CD8-positive, alpha-beta memory T cell (primary cell): ENCODE measurements at regions not wholly inside any gene's neighbourhood (a gene's known extent, or its start where the extent isn't known, plus 50 kb on each side); places are given as distances from the start of the nearest gene placed in this dataset.

Experiments used
- CTCF ChIA-PET: fragments of 350-600 bp; sonication (Branson Sonifier 250); formaldehyde crosslinking; loops from one replicate; lab custom pipeline; 2021; ENCODE audit warnings: antibody characterized with exemption; lab: Charles Lee
- POLR2A ChIA-PET: fragments of 350-600 bp; sonication (Branson Sonifier 250); formaldehyde crosslinking; loops from one replicate; lab custom pipeline; 2021; ENCODE audit warnings: antibody characterized with exemption; lab: Charles Lee
- DNase-seq, 5 donors: peaks; one replicate each; pipeline versions ENCODE4 v3.0.0 to v3.0.0-alpha.2; 2020 to 2022; ENCODE audit warnings: mixed read lengths in 1 of 5
- H3K27ac ChIP-seq: one replicate; pipeline ENCODE4 v1.7.0; 2013; ENCODE audit warnings: low read depth, mild to moderate bottlenecking, low read length, moderate library complexity
- H3K27me3 ChIP-seq: 2 replicates; pipeline ENCODE4 v1.7.0; 2013; ENCODE audit warnings: low read length, mild to moderate bottlenecking; ENCODE audit not compliant: insufficient read depth, poor library complexity, severe bottlenecking
- H3K36me3 ChIP-seq: 2 replicates; pipeline ENCODE4 v1.7.0; 2013; ENCODE audit warnings: mild to moderate bottlenecking, low read length, moderate library complexity; ENCODE audit not compliant: insufficient read depth
- H3K4me1 ChIP-seq: 2 replicates; pipeline ENCODE4 v1.7.0; 2013; ENCODE audit warnings: mild to moderate bottlenecking, low read length, moderate library complexity; ENCODE audit not compliant: insufficient read depth
- H3K4me3 ChIP-seq: 2 replicates; pipeline ENCODE4 v1.7.0; 2013; ENCODE audit warnings: mild to moderate bottlenecking, low read length
- H3K9me3 ChIP-seq: 2 replicates; pipeline ENCODE4 v1.7.0; 2013; ENCODE audit warnings: mild to moderate bottlenecking, low read length
- H3K27ac Mint-ChIP-seq, 8 donors: one replicate each; pipeline ENCODE4 v1.8.0; 2020 to 2021; ENCODE audit warnings: mixed read lengths in 8 of 8, mild to moderate bottlenecking in 6 of 8, inconsistent platforms in 3 of 8, moderate library complexity in 3 of 8
- H3K27me3 Mint-ChIP-seq, 2 donors: one replicate each; pipeline ENCODE4 v1.8.0; 2020 to 2021; ENCODE audit warnings: mixed read lengths in 2 of 2, mild to moderate bottlenecking in 1 of 2, moderate library complexity in 1 of 2
- H3K36me3 Mint-ChIP-seq, 3 donors: one replicate each; pipeline ENCODE4 v1.8.0; 2020 to 2021; ENCODE audit warnings: mixed read lengths in 3 of 3, inconsistent platforms in 1 of 3, mild to moderate bottlenecking in 1 of 3
- H3K4me1 Mint-ChIP-seq, 3 donors: one replicate each; pipeline ENCODE4 v1.8.0; 2020 to 2021; ENCODE audit warnings: mixed read lengths in 3 of 3, inconsistent platforms in 1 of 3, mild to moderate bottlenecking in 1 of 3
- H3K4me3 Mint-ChIP-seq, 7 donors: one replicate each; pipeline ENCODE4 v1.8.0; 2020 to 2021; ENCODE audit warnings: mixed read lengths in 7 of 7, mild to moderate bottlenecking in 6 of 7, moderate library complexity in 4 of 7, inconsistent platforms in 2 of 7
- H3K9me3 Mint-ChIP-seq, 5 donors: one replicate each; pipeline ENCODE4 v1.8.0; 2020 to 2022; ENCODE audit warnings: mixed read lengths in 5 of 5, mild to moderate bottlenecking in 3 of 5, moderate library complexity in 2 of 5, inconsistent platforms in 1 of 5

- Mint-ChIP-seq H3K9me3 (peaks cover 1 to 12% (median 7%) of the 10 kb centered on the region in 5 donors), H3K27me3 (peaks cover 9 to 14% of the 10 kb centered on the region in 2 donors), H3K4me3 (no peak overlapping the region), H3K36me3 (peaks cover 0 to 2% (median 0%) of the 10 kb centered on the region in 3 donors), H3K4me1 (no peaks in the 10 kb centered on the region), H3K27ac (no peak overlapping the region)
- ChIA-PET CTCF (no interaction called here), POLR2A (no interaction called here)
- H3K36me3 ChIP-seq, result no peaks in the 10 kb centered on the region
- no peaks in the 10 kb centered on the region for H3K4me1 ChIP-seq
- H3K27me3 ChIP-seq, result no peaks in the 10 kb centered on the region
- H3K9me3 ChIP-seq, result peaks cover 4% of the 10 kb centered on the region
- H3K27ac ChIP-seq, result no peak overlapping the region
- H3K4me3 ChIP-seq, result no peak overlapping the region
- no peak for DNase-seq
Measured at GRCh38 chr12:70150230-70150629, 93.0 kb upstream of the CNOT2 start.

DNA sequence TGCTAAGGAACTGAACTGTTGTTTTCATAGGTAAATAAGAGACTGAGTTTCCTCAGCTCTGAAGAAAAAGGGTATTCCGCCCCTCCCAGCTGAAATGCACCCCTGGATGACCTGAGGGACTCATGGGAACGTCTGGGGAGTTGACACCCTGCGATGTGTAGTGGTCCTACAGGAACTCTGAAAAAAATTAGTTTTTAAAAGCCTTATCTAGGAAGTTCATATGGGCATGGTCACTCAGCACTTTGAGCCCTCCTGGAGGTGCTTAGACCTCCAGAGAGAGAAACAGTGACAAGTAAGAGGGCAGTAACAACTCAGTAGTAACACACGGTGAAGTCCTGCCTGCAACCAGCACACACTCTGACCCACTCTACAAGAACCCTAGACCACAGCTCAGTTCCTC, 91.2 kb upstream of the CNOT2 start:
- Mint-ChIP-seq H3K9me3 (peaks cover 6 to 20% (median 8%) of the 10 kb centered on the region in 5 donors), H3K36me3 (peaks cover 0 to 2% (median 0%) of the 10 kb centered on the region in 3 donors), H3K4me1 (no peaks in the 10 kb centered on the region), H3K27me3 (peaks cover 2 to 14% of the 10 kb centered on the region in 2 donors), H3K27ac (no peak overlapping the region), H3K4me3 (no peak overlapping the region)
- no peaks in the 10 kb centered on the region for H3K36me3 ChIP-seq
- no peak overlapping the region for H3K4me3 ChIP-seq
- CTCF ChIA-PET, result no interaction called here
- H3K4me1 ChIP-seq, result no peaks in the 10 kb centered on the region
- no peaks in the 10 kb centered on the region for H3K27me3 ChIP-seq
- POLR2A ChIA-PET, result no interaction called here
- DNase-seq, result no peak
- peaks cover 4% of the 10 kb centered on the region for H3K9me3 ChIP-seq
- H3K27ac ChIP-seq, result no peak overlapping the region

GRCh38 chr12:70154087-70154638, 89.1 kb upstream of the CNOT2 start:
- Histone ChIP-seq H3K4me1 (no peaks in the 10 kb centered on the region), H3K4me3 (no peak overlapping the region), H3K27me3 (no peaks in the 10 kb centered on the region), H3K36me3 (no peaks in the 10 kb centered on the region), H3K9me3 (peaks cover 4% of the 10 kb centered on the region), H3K27ac (no peak overlapping the region)
- peaks cover 11 to 12% of the 10 kb centered on the region in 2 donors for H3K27me3 Mint-ChIP-seq
- CTCF ChIA-PET, result no interaction called here
- no peaks in the 10 kb centered on the region for H3K4me1 Mint-ChIP-seq
- H3K27ac Mint-ChIP-seq, result no peak overlapping the region
- DNase-seq, result no peak
- peaks cover 0 to 9% (median 2%) of the 10 kb centered on the region in 3 donors for H3K36me3 Mint-ChIP-seq
- no peak overlapping the region for H3K4me3 Mint-ChIP-seq
- POLR2A ChIA-PET, result no interaction called here
- H3K9me3 Mint-ChIP-seq, result peaks cover 12 to 27% (median 22%) of the 10 kb centered on the region in 5 donors

GRCh38 chr12:70154960-70155589, 88.2 kb upstream of the CNOT2 start:
- Mint-ChIP-seq H3K9me3 (peaks cover 12 to 27% (median 27%) of the 10 kb centered on the region in 5 donors), H3K4me3 (no peak overlapping the region), H3K27me3 (peaks cover 12 to 19% of the 10 kb centered on the region in 2 donors), H3K4me1 (no peaks in the 10 kb centered on the region), H3K27ac (no peak overlapping the region), H3K36me3 (peaks cover 0 to 12% (median 2%) of the 10 kb centered on the region in 3 donors)
- Histone ChIP-seq H3K4me1 (no peaks in the 10 kb centered on the region), H3K9me3 (peaks cover 4% of the 10 kb centered on the region), H3K4me3 (no peak overlapping the region), H3K27ac (no peak overlapping the region), H3K27me3 (no peaks in the 10 kb centered on the region), H3K36me3 (no peaks in the 10 kb centered on the region)
- no peak for DNase-seq
- POLR2A ChIA-PET, result no interaction called here
- CTCF ChIA-PET, result no interaction called here

GRCh38 chr12:70157099-70157498, 86.1 kb upstream of the CNOT2 start:
- no peak overlapping the region for H3K4me3 Mint-ChIP-seq
- H3K36me3 Mint-ChIP-seq, result peaks cover 0 to 21% (median 2%) of the 10 kb centered on the region in 3 donors
- ChIA-PET POLR2A (no interaction called here), CTCF (no interaction called here)
- no peak overlapping the region for H3K4me3 ChIP-seq
- H3K27ac Mint-ChIP-seq, result no peak overlapping the region
- peaks cover 12 to 28% (median 27%) of the 10 kb centered on the region in 5 donors for H3K9me3 Mint-ChIP-seq
- peaks cover 7 to 24% of the 10 kb centered on the region in 2 donors for H3K27me3 Mint-ChIP-seq
- H3K9me3 ChIP-seq, result peaks cover 4% of the 10 kb centered on the region
- no peak for DNase-seq
- no peaks in the 10 kb centered on the region for H3K36me3 ChIP-seq
- no peak overlapping the region for H3K27ac ChIP-seq
- no peaks in the 10 kb centered on the region for H3K4me1 ChIP-seq
- no peaks in the 10 kb centered on the region for H3K27me3 ChIP-seq
- no peaks in the 10 kb centered on the region for H3K4me1 Mint-ChIP-seq

GRCh38 chr12:70165450-70165849, 77.8 kb upstream of the CNOT2 start:
- H3K27ac ChIP-seq, result no peak overlapping the region
- H3K36me3 ChIP-seq, result no peaks in the 10 kb centered on the region
- H3K27me3 ChIP-seq, result no peaks in the 10 kb centered on the region
- POLR2A ChIA-PET, result no interaction called here
- Mint-ChIP-seq H3K4me3 (no peak overlapping the region), H3K36me3 (peaks cover 0 to 9% (median 0%) of the 10 kb centered on the region in 3 donors), H3K27me3 (peaks cover 5 to 7% of the 10 kb centered on the region in 2 donors), H3K27ac (no peak overlapping the region), H3K4me1 (no peaks in the 10 kb centered on the region), H3K9me3 (no peaks in the 10 kb centered on the region)
- no peaks in the 10 kb centered on the region for H3K9me3 ChIP-seq
- H3K4me3 ChIP-seq, result no peak overlapping the region
- H3K4me1 ChIP-seq, result no peaks in the 10 kb centered on the region
- DNase-seq, result no peak
- CTCF ChIA-PET, result no interaction called here

GRCh38 chr12:70176290-70176689, 66.9 kb upstream of the CNOT2 start:
- no peak overlapping the region for H3K27ac ChIP-seq
- H3K36me3 Mint-ChIP-seq, result no peaks in the 10 kb centered on the region
- POLR2A ChIA-PET, result no interaction called here

GRCh38 chr12:70177631-70178030, 65.6 kb upstream of the CNOT2 start:
- no peak overlapping the region for H3K4me3 Mint-ChIP-seq
- DNase-seq, result no peak
- no peak overlapping the region for H3K4me3 ChIP-seq
- ChIA-PET CTCF (no interaction called here), POLR2A (no interaction called here)
- H3K27me3 ChIP-seq, result no peaks in the 10 kb centered on the region
- H3K9me3 Mint-ChIP-seq, result peaks cover 0 to 7% (median 3%) of the 10 kb centered on the region in 5 donors
- no peaks in the 10 kb centered on the region for H3K4me1 ChIP-seq
- H3K27ac ChIP-seq, result no peak overlapping the region
- H3K9me3 ChIP-seq, result no peaks in the 10 kb centered on the region
- H3K27ac Mint-ChIP-seq, result no peak overlapping the region
- H3K4me1 Mint-ChIP-seq, result no peaks in the 10 kb centered on the region
- no peaks in the 10 kb centered on the region for H3K36me3 ChIP-seq
- H3K36me3 Mint-ChIP-seq, result no peaks in the 10 kb centered on the region
- peaks cover 6 to 12% of the 10 kb centered on the region in 2 donors for H3K27me3 Mint-ChIP-seq

More at GRCh38 chr12:70176290-70176689, 66.9 kb upstream of the CNOT2 start:
- H3K4me3 Mint-ChIP-seq, result no peak overlapping the region
- no peak for DNase-seq
- H3K27me3 Mint-ChIP-seq, result peaks cover 2 to 9% of the 10 kb centered on the region in 2 donors
- no peaks in the 10 kb centered on the region for H3K9me3 ChIP-seq
- no peaks in the 10 kb centered on the region for H3K4me1 Mint-ChIP-seq
- peaks cover 0 to 7% (median 3%) of the 10 kb centered on the region in 5 donors for H3K9me3 Mint-ChIP-seq
- H3K4me3 ChIP-seq, result no peak overlapping the region
- H3K27me3 ChIP-seq, result no peaks in the 10 kb centered on the region
- H3K36me3 ChIP-seq, result no peaks in the 10 kb centered on the region
- CTCF ChIA-PET, result no interaction called here
- H3K4me1 ChIP-seq, result no peaks in the 10 kb centered on the region
- no peak overlapping the region for H3K27ac Mint-ChIP-seq
